ENCODE measurements at regions not wholly inside any gene's neighbourhood (a gene's known extent, or its start where the extent isn't known, plus 50 kb on each side); places are given as distances from the start of the nearest gene placed in this dataset.
A peak's percentile ranks its signal among the peaks of the same experiment; 100 is the strongest.

DNA sequence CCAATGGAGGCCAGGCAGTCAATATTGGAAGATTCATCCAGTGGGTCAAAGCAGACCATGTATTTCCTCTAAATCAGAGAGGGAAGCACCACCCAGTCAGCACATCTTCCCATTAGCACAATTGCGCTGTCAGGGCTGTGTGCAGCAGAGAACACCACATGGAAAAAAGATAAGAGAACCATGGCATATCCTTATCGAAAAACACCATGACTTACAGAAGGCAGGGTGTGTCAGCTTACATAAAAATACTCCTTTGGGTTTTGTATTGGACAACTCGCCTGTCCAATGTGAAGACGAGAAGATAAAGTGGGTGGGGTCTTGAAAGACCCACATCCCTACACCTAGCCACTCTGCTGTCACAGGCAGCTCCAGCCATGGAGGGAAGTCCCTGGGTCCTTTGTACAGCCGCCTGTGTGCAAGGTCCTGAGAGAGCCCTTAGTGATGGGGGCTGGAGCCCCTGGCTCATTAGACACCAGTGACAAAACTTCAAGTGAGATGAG lies 71.9 kb upstream of the SPATA31E1 start (continued):
- TF ChIP-seq ZNF444 (CRISPR knock-in tag; IDR thresholded peaks at IDR 0.05) (no peak), ZNF316 (IDR thresholded peaks at IDR 0.05) (peak; percentile 87), ZBTB17 (CRISPR knock-in tag; IDR thresholded peaks at IDR 0.05) (no peak), XRCC3 (IDR thresholded peaks at IDR 0.05) (no peak), NUFIP1 (IDR thresholded peaks at IDR 0.05; ENCODE audit: partially characterized antibody) (no peak), COPS2 (conservative IDR thresholded peaks at IDR 0.05) (no peak), MTF1 (CRISPR knock-in tag; IDR thresholded peaks at IDR 0.05; ENCODE audit: borderline replicate concordance) (no peak), MECOM (CRISPR knock-in tag; IDR thresholded peaks at IDR 0.05) (peak; percentile 76; the same call in 1 of the 2 replicates), ZBED1 (IDR thresholded peaks at IDR 0.05) (peak; percentile 76; the same call in 1 of the 2 replicates), GTF2E2 (tag; IDR thresholded peaks at IDR 0.05) (no peak), MBD2 (IDR thresholded peaks at IDR 0.05; ENCODE audit: borderline replicate concordance, low read depth) (0 out of 2 replicates have a peak, but pooled peaks have one; percentile 32), NFIC (IDR thresholded peaks at IDR 0.05) (peak; percentile 84), SOX6 (IDR thresholded peaks at IDR 0.05) (peak; percentile 92), SRF (CRISPR knock-in tag; IDR thresholded peaks at IDR 0.05) (no peak), NFE2 (IDR thresholded peaks at IDR 0.05; ENCODE audit: low read depth) (peak; percentile 83), ZBTB8A (IDR thresholded peaks at IDR 0.05; ENCODE audit: partially characterized antibody) (no peak), EP400 (IDR thresholded peaks at IDR 0.05) (peak; percentile 52), WHSC1 (IDR thresholded peaks at IDR 0.05; ENCODE audit: low read length) (no peak), ZNF324 (CRISPR knock-in tag; IDR thresholded peaks at IDR 0.05) (no peak), ZNF212 (CRISPR knock-in tag; IDR thresholded peaks at IDR 0.05) (no peak), SNRNP70 (optimal IDR thresholded peaks at IDR 0.05; ENCODE audit: low read depth, low read length) (no peak), MAFG (tag; conservative IDR thresholded peaks at IDR 0.05) (peak; percentile 81), GABPA (tag; conservative IDR thresholded peaks at IDR 0.05; ENCODE audit: low read depth) (no peak), ZNF384 (IDR thresholded peaks at IDR 0.05; ENCODE audit: low read depth, low read length) (no peak), POLR2B (IDR thresholded peaks at IDR 0.05; ENCODE audit: low read depth, partially characterized antibody) (peak; percentile 31), SRSF3 (IDR thresholded peaks at IDR 0.05; ENCODE audit: insufficient read depth, low read length) (no peak)
- TF ChIP-seq, protein P1, sequence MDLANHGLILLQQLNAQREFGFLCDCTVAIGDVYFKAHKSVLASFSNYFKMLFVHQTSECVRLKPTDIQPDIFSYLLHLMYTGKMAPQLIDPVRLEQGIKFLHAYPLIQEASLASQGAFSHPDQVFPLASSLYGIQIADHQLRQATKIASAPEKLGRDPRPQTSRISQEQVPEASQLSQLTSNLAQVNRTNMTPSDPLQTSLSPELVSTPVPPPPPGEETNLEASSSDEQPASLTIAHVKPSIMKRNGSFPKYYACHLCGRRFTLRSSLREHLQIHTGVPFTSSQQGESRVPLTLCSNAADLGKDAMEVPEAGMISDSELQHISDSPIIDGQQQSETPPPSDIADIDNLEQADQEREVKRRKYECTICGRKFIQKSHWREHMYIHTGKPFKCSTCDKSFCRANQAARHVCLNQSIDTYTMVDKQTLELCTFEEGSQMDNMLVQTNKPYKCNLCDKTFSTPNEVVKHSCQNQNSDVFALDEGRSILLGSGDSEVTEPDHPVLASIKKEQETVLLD (IDR thresholded peaks at IDR 0.05), result no peak
- TF ChIP-seq, protein P2, sequence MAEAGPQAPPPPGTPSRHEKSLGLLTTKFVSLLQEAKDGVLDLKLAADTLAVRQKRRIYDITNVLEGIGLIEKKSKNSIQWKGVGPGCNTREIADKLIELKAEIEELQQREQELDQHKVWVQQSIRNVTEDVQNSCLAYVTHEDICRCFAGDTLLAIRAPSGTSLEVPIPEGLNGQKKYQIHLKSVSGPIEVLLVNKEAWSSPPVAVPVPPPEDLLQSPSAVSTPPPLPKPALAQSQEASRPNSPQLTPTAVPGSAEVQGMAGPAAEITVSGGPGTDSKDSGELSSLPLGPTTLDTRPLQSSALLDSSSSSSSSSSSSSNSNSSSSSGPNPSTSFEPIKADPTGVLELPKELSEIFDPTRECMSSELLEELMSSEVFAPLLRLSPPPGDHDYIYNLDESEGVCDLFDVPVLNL (CRISPR knock-in tag; IDR thresholded peaks at IDR 0.05; ENCODE audit: low read depth), result no peak
- TF ChIP-seq, protein P3, sequence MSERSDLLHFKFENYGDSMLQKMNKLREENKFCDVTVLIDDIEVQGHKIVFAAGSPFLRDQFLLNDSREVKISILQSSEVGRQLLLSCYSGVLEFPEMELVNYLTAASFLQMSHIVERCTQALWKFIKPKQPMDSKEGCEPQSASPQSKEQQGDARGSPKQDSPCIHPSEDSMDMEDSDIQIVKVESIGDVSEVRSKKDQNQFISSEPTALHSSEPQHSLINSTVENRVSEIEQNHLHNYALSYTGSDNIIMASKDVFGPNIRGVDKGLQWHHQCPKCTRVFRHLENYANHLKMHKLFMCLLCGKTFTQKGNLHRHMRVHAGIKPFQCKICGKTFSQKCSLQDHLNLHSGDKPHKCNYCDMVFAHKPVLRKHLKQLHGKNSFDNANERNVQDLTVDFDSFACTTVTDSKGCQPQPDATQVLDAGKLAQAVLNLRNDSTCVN (CRISPR knock-in tag; IDR thresholded peaks at IDR 0.05), result no peak
- TF ChIP-seq, protein P4, sequence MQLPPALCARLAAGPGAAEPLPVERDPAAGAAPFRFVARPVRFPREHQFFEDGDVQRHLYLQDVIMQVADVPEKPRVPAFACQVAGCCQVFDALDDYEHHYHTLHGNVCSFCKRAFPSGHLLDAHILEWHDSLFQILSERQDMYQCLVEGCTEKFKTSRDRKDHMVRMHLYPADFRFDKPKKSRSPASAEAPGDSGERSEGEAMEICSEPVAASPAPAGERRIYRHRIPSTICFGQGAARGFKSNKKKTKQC (CRISPR knock-in tag; IDR thresholded peaks at IDR 0.05), result no peak
